ENCODE measurements at regions not wholly inside any gene's neighbourhood (a gene's known extent, or its start where the extent isn't known, plus 50 kb on each side); places are given as distances from the start of the nearest gene placed in this dataset.

DNA sequence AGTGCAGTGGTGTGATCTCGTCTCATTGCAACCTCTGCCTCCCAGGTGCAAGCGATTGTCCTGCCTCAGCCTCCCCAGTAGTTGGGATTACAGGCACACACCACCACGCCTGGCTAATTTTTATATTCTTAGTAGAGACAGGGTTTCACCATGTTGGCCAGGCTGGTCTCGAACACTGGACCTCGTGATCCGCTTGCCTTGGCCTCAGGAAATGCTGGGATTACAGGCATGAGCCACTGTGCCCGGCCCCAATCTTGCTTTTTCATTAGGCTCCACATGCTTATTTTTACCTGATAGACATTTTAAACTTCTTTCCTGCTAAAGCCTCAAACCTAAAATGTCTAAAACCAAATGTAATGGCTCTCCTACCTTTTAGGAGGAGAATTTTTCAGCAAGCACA is 817.0 kb upstream of the NECTIN3 start:
- no peak for TF ChIP-seq CREB1 (IDR thresholded peaks at IDR 0.05; ENCODE audit: low read depth)
- TF ChIP-seq EP300 (IDR thresholded peaks at IDR 0.05; ENCODE audit: borderline replicate concordance): no peak

DNA sequence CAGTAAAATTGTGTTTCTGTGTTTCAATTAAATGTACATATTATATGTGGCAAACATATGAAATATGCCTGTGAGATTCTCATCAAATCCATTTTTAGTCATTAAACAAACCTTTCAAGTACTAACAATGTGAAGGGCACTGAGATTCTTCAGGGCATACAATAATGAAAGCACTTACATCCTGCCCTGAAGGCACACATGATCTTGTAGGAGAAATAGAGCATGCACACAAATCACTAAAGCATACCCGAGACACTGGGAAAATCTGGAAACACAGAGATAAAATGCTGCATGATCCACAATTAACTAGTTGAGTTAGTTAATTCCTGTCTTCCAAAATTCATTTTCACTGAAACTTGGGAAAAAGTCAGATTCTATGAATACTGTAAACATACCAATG is 810.5 kb upstream of the NECTIN3 start:
- TF ChIP-seq NFIC (IDR thresholded peaks at IDR 0.05) (no peak), CREB1 (IDR thresholded peaks at IDR 0.05; ENCODE audit: low read depth) (no peak), FOXM1 (IDR thresholded peaks at IDR 0.05; ENCODE audit: borderline replicate concordance, low read depth) (no peak), EGR1 (IDR thresholded peaks at IDR 0.05) (no peak), TEAD4 (IDR thresholded peaks at IDR 0.05) (no peak), TAF1 (IDR thresholded peaks at IDR 0.05; ENCODE audit: low read depth) (no peak), TCF12 (IDR thresholded peaks at IDR 0.05; ENCODE audit: low read depth) (no peak), RAD21 (IDR thresholded peaks at IDR 0.05; ENCODE audit: low read depth) (no peak), YY1 (IDR thresholded peaks at IDR 0.05; ENCODE audit: low read depth) (no peak), MAX (IDR thresholded peaks at IDR 0.05) (no peak), EP300 (IDR thresholded peaks at IDR 0.05; ENCODE audit: borderline replicate concordance) (no peak), ZBTB7A (IDR thresholded peaks at IDR 0.05; ENCODE audit: low read depth) (no peak), CEBPB (IDR thresholded peaks at IDR 0.05) (no peak)
- TF ChIP-seq, protein P1, sequence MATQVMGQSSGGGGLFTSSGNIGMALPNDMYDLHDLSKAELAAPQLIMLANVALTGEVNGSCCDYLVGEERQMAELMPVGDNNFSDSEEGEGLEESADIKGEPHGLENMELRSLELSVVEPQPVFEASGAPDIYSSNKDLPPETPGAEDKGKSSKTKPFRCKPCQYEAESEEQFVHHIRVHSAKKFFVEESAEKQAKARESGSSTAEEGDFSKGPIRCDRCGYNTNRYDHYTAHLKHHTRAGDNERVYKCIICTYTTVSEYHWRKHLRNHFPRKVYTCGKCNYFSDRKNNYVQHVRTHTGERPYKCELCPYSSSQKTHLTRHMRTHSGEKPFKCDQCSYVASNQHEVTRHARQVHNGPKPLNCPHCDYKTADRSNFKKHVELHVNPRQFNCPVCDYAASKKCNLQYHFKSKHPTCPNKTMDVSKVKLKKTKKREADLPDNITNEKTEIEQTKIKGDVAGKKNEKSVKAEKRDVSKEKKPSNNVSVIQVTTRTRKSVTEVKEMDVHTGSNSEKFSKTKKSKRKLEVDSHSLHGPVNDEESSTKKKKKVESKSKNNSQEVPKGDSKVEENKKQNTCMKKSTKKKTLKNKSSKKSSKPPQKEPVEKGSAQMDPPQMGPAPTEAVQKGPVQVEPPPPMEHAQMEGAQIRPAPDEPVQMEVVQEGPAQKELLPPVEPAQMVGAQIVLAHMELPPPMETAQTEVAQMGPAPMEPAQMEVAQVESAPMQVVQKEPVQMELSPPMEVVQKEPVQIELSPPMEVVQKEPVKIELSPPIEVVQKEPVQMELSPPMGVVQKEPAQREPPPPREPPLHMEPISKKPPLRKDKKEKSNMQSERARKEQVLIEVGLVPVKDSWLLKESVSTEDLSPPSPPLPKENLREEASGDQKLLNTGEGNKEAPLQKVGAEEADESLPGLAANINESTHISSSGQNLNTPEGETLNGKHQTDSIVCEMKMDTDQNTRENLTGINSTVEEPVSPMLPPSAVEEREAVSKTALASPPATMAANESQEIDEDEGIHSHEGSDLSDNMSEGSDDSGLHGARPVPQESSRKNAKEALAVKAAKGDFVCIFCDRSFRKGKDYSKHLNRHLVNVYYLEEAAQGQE (IDR thresholded peaks at IDR 0.05; ENCODE audit: low read depth): no peak
- TF ChIP-seq, protein P2, sequence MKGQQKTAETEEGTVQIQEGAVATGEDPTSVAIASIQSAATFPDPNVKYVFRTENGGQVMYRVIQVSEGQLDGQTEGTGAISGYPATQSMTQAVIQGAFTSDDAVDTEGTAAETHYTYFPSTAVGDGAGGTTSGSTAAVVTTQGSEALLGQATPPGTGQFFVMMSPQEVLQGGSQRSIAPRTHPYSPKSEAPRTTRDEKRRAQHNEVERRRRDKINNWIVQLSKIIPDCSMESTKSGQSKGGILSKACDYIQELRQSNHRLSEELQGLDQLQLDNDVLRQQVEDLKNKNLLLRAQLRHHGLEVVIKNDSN (IDR thresholded peaks at IDR 0.05): no peak

DNA sequence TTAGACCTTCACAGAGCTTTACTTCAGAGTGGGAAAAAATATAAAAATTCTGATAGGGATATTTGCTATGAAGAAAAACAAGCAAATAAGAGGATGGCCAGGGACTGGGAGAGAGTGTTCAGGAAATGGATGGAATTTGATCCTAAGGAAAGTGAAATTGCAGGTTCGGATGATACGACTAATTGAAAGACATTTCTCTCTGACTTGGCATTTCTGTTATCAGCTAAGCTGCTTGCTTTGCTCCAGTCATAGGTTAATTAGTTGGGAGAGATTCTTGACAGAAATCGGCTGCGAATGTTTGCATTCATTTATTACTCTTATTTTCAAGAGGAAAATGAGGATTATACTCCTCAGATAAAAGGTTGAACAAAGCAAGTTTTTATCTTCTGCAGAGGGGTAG is 808.7 kb upstream of the NECTIN3 start:
- TF ChIP-seq ZBTB7A (IDR thresholded peaks at IDR 0.05; ENCODE audit: low read depth): no peak
- TF ChIP-seq, protein P1 (IDR thresholded peaks at IDR 0.05; ENCODE audit: low read depth): no peak
- no peak for TF ChIP-seq EP300 (IDR thresholded peaks at IDR 0.05; ENCODE audit: borderline replicate concordance)
- TF ChIP-seq, protein P2 (IDR thresholded peaks at IDR 0.05): no peak
- TF ChIP-seq TCF12 (IDR thresholded peaks at IDR 0.05; ENCODE audit: low read depth): no peak
- no peak for TF ChIP-seq CREB1 (IDR thresholded peaks at IDR 0.05; ENCODE audit: low read depth)
- no peak for TF ChIP-seq RAD21 (IDR thresholded peaks at IDR 0.05; ENCODE audit: low read depth)
- TF ChIP-seq TEAD4 (IDR thresholded peaks at IDR 0.05): no peak

GRCh38 chr3:110265302-110265701 is 806.3 kb upstream of the NECTIN3 start:
- TF ChIP-seq TCF12 (IDR thresholded peaks at IDR 0.05; ENCODE audit: low read depth) (no peak), CEBPB (IDR thresholded peaks at IDR 0.05) (no peak), TAF1 (IDR thresholded peaks at IDR 0.05; ENCODE audit: low read depth) (no peak), MAX (IDR thresholded peaks at IDR 0.05) (no peak), RAD21 (IDR thresholded peaks at IDR 0.05; ENCODE audit: low read depth) (no peak), NFIC (IDR thresholded peaks at IDR 0.05) (no peak), FOXM1 (IDR thresholded peaks at IDR 0.05; ENCODE audit: borderline replicate concordance, low read depth) (no peak), ZBTB7A (IDR thresholded peaks at IDR 0.05; ENCODE audit: low read depth) (no peak), EP300 (IDR thresholded peaks at IDR 0.05; ENCODE audit: borderline replicate concordance) (no peak), CREB1 (IDR thresholded peaks at IDR 0.05; ENCODE audit: low read depth) (no peak), TEAD4 (IDR thresholded peaks at IDR 0.05) (no peak), YY1 (IDR thresholded peaks at IDR 0.05; ENCODE audit: low read depth) (no peak), EGR1 (IDR thresholded peaks at IDR 0.05) (no peak)
- TF ChIP-seq, protein P1 (IDR thresholded peaks at IDR 0.05; ENCODE audit: low read depth): no peak
- TF ChIP-seq, protein P2 (IDR thresholded peaks at IDR 0.05): no peak

Measured in Ishikawa (cell line).